ENCODE measurements at regions not wholly inside any gene's neighbourhood (a gene's known extent, or its start where the extent isn't known, plus 50 kb on each side); places are given as distances from the start of the nearest gene placed in this dataset.

DNA sequence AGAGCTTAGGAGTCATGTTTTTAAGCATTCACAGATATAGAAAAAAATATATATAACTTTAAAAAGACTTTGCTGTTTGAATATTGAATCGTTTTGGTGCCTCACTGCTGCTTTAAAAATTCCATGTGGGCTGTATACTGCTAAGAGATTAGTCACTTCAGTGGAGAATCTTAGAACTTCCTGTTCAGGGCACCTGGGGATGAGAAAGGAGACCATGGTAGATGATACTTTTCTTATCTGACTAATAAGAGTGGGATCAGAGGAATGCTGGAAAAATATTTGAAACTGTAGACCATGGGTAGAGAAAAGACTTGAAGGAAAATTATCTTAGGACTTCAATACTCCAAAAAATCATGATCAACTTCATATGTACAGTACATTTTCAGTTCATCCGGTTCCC lies 442.2 kb upstream of the SETBP1 start:
- no peak for TF ChIP-seq POLR2A (IDR thresholded peaks at IDR 0.05)
- no peak for TF ChIP-seq POLR2AphosphoS5 (IDR thresholded peaks at IDR 0.05)

Data from transverse colon (tissue), 3 donors.